MM.1S (cell line): ENCODE measurements at regions not wholly inside any gene's neighbourhood (a gene's known extent, or its start where the extent isn't known, plus 50 kb on each side); places are given as distances from the start of the nearest gene placed in this dataset.

ENCODE experiments used
- DNase-seq: peaks from one replicate; pipeline ENCODE4 v3.0.0-alpha.2; 2015
- H2AFZ ChIP-seq: fragments of 300-600 bp; sonication (generic); 2 replicates; pipeline ENCODE4 v1.6.0; 2016; ENCODE audit warnings: antibody characterized with exemption, low read length
- H3F3A ChIP-seq: fragments of 300-600 bp; sonication (generic); 2 replicates; pipeline ENCODE4 v1.6.1; 2016; ENCODE audit warnings: mild to moderate bottlenecking, antibody characterized with exemption, low read length, moderate library complexity, mixed read lengths; ENCODE audit not compliant: insufficient read depth
- H3K27ac ChIP-seq: fragments of 300-600 bp; sonication (generic); 2 replicates; pipeline ENCODE4 v1.5.1; 2016; ENCODE audit warnings: mild to moderate bottlenecking, low read length
- H3K27me3 ChIP-seq: fragments of 300-600 bp; sonication (generic); replicated peaks from 2 replicates; pipeline ENCODE4 v1.6.0; 2016; ENCODE audit warnings: low read length; ENCODE audit not compliant: insufficient read depth
- H3K36me3 ChIP-seq: fragments of 300-600 bp; sonication (generic); replicated peaks from 2 replicates; pipeline ENCODE4 v1.6.1; 2016; ENCODE audit warnings: mild to moderate bottlenecking, low read length, mixed read lengths; ENCODE audit not compliant: insufficient read depth
- H3K4me1 ChIP-seq: fragments of 300-600 bp; sonication (generic); 2 replicates; pipeline ENCODE4 v1.6.1; 2016; ENCODE audit warnings: low read length, mixed read lengths
- H3K4me2 ChIP-seq: fragments of 300-600 bp; sonication (generic); 2 replicates; pipeline ENCODE4 v1.6.0; 2016; ENCODE audit warnings: low read depth, low read length
- H3K4me3 ChIP-seq: fragments of 300-600 bp; sonication (generic); 2 replicates; pipeline ENCODE4 v1.5.1; 2016; ENCODE audit warnings: low read length, mixed read lengths
- H3K79me2 ChIP-seq: fragments of 300-600 bp; sonication (generic); 2 replicates; pipeline ENCODE4 v1.6.1; 2016; ENCODE audit warnings: mixed run types, low read length, mixed read lengths
- H3K9ac ChIP-seq: fragments of 300-600 bp; sonication (generic); 2 replicates; pipeline ENCODE4 v1.6.1; 2016; ENCODE audit warnings: low read length, mixed read lengths
- H3K9me2 ChIP-seq: fragments of 300-600 bp; sonication (generic); replicated peaks from 2 replicates; pipeline ENCODE4 v1.6.1; 2016; ENCODE audit warnings: mild to moderate bottlenecking, low read length, mixed read lengths; ENCODE audit not compliant: insufficient read depth
- H3K9me3 ChIP-seq: fragments of 300-600 bp; sonication (generic); replicated peaks from 2 replicates; pipeline ENCODE4 v1.6.1; 2016; ENCODE audit warnings: mild to moderate bottlenecking, low read length, mixed read lengths; ENCODE audit not compliant: insufficient read depth
- H4K20me1 ChIP-seq: fragments of 300-600 bp; sonication (generic); 2 replicates; pipeline ENCODE4 v1.6.1; 2016; ENCODE audit warnings: mild to moderate bottlenecking, low read length, moderate library complexity, mixed read lengths; ENCODE audit not compliant: insufficient read depth
- EZH2 ChIP-seq: fragments of 300-600 bp; sonication (generic); optimal IDR thresholded peaks from 2 replicates; pipeline ENCODE3; 2017; ENCODE audit warnings: low read depth, mild to moderate bottlenecking, antibody characterized with exemption, low read length, mixed read lengths
- EZH2phosphoT487 ChIP-seq: fragments of 300-600 bp; sonication (generic); IDR thresholded peaks from 2 replicates; pipeline ENCODE4 v1.6.1; 2018; ENCODE audit warnings: antibody characterized with exemption, low read length
- TF ChIP-seq, protein P1 (sequence below): fragments of 300-600 bp; sonication (generic); IDR thresholded peaks from 2 replicates; pipeline ENCODE4 v1.5.1; 2016; ENCODE audit warnings: antibody characterized with exemption, low read length, mixed read lengths

DNA sequence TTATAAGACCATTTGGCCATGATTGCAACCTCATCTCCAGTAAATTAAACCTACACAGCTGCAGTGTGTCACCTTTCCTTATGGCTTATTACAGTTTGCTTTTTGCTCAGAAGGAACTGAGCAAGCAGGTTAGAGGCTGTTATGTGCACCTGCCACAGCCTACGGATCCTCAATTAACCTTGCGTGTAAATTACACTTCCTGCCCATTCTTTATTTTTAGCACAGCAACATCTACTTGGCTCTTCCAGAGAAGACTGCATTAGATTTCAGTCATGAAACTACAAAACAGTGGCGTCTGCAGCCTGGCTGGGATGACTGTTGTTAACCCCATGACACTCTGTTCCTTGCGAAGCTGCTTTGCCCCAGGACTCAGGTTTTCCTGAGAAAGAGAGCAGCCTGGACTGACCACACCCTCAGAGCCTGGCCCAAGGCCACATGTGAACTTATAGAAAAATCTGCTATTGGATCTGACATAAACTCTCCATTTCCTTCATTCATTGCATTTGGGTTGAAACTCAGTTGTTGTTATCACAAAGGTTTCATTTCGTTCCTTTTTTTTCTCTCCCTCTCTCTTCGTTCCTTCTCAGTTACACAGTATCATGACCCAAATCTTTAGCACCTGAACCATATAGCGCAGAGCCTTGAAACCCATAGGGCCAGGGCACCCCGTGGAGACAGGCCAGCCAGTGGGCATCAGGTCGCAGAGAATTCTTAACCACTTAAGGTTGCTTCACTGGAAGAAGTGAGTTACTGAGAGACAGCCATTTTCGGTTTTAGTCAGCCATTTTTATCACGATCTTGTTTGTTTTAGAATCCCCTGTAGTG is 138.6 kb downstream of the PALM2AKAP2 start:
- Histone ChIP-seq H2AFZ (peak overlapping the region; percentile 16; the same call in 1 of the 2 replicates), H3K79me2 (peaks cover 4% of the 10 kb centered on the region; the same call in 1 of the 2 replicates)

GRCh38 chr9:109919736-109920408 is 139.9 kb downstream of the PALM2AKAP2 start:
- peak overlapping the region; percentile 68 for H2AFZ ChIP-seq
- TF ChIP-seq, protein P1, sequence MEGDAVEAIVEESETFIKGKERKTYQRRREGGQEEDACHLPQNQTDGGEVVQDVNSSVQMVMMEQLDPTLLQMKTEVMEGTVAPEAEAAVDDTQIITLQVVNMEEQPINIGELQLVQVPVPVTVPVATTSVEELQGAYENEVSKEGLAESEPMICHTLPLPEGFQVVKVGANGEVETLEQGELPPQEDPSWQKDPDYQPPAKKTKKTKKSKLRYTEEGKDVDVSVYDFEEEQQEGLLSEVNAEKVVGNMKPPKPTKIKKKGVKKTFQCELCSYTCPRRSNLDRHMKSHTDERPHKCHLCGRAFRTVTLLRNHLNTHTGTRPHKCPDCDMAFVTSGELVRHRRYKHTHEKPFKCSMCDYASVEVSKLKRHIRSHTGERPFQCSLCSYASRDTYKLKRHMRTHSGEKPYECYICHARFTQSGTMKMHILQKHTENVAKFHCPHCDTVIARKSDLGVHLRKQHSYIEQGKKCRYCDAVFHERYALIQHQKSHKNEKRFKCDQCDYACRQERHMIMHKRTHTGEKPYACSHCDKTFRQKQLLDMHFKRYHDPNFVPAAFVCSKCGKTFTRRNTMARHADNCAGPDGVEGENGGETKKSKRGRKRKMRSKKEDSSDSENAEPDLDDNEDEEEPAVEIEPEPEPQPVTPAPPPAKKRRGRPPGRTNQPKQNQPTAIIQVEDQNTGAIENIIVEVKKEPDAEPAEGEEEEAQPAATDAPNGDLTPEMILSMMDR: no peak
- no peak for TF ChIP-seq EZH2phosphoT487
- TF ChIP-seq EZH2: no peak
- peaks cover 4% of the 10 kb centered on the region; the same call in 1 of the 2 replicates for H3K79me2 ChIP-seq
- H4K20me1 ChIP-seq: no peaks in the 10 kb centered on the region
- no peaks in the 10 kb centered on the region for H3K9me2 ChIP-seq
- no peak overlapping the region for H3K4me3 ChIP-seq
- peak overlapping the region; percentile 100 for H3K27ac ChIP-seq
- H3K4me1 ChIP-seq: peaks cover 60% of the 10 kb centered on the region
- H3K27me3 ChIP-seq: no peaks in the 10 kb centered on the region
- H3K9ac ChIP-seq: peak overlapping the region; percentile 17; the same call in 1 of the 2 replicates
- H3K4me2 ChIP-seq: peak overlapping the region; percentile 95
- H3F3A ChIP-seq: peaks cover 38% of the 10 kb centered on the region
- H3K36me3 ChIP-seq: no peaks in the 10 kb centered on the region
- peak; percentile 77 for DNase-seq
- H3K9me3 ChIP-seq: no peaks in the 10 kb centered on the region

More for the DNA sequence above, 138.6 kb downstream of the PALM2AKAP2 start:
- Histone ChIP-seq H3K27me3 (no peaks in the 10 kb centered on the region), H3K9me2 (no peaks in the 10 kb centered on the region), H3K4me3 (peak overlapping the region; percentile 50), H3K9me3 (no peaks in the 10 kb centered on the region), H3K27ac (peak overlapping the region; percentile 100), H3K4me2 (peak overlapping the region; percentile 95), H3K9ac (peak overlapping the region; percentile 93), H3K36me3 (no peaks in the 10 kb centered on the region), H3K4me1 (peaks cover 71% of the 10 kb centered on the region), H3F3A (peaks cover 43% of the 10 kb centered on the region), H4K20me1 (no peaks in the 10 kb centered on the region)
- peak; percentile 95 for DNase-seq
- TF ChIP-seq EZH2phosphoT487 (no peak), EZH2 (no peak)
- TF ChIP-seq, protein P1: no peak

DNA sequence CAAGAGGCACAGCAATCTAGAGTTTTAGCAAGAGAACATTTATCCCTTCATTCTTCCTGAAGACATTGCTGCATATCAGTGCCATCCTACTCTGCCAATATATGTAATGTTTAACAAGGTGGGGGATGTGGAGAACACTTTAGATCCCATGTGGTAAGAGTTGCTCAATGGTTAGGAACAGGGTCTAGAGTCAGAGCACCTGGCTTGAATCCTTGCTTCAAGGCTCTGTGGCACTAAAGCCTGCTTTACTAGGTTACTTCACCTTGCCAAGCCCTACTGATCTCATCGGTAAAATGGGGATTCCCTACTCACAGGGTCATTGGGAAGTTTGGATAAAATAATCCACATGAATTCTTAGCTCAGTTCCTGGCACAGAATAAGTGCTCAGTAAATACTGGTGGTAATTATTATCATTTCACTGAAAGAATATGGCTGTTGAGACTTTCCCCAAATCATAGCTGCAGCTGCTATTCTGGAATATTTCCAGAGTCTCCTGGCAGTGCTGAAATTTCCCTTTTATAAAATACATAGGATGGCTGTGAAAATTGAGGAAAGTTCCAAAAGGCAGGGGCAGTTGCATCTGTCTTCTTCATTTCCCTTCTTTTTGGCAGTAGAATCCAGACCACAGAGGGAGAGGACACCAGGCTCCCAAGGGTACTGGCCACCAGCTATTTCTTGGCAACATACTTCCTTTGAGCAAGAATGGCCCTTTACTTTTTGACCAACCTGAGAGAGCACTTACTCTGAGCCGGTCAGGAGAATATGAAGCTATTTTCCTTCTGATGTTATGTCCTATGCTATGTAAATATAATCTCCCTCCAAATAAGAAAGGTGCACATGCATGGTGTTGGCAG is 142.8 kb downstream of the PALM2AKAP2 start:
- H3K27ac ChIP-seq: no peak overlapping the region
- no peaks in the 10 kb centered on the region for H3K79me2 ChIP-seq
- H4K20me1 ChIP-seq: no peaks in the 10 kb centered on the region
- peaks cover 39% of the 10 kb centered on the region for H3K4me1 ChIP-seq
- DNase-seq: no peak
- TF ChIP-seq, protein P1: no peak
- no peak for TF ChIP-seq EZH2
- TF ChIP-seq EZH2phosphoT487: no peak
- no peaks in the 10 kb centered on the region for H3K9me2 ChIP-seq
- H3K36me3 ChIP-seq: no peaks in the 10 kb centered on the region
- no peaks in the 10 kb centered on the region for H3K9me3 ChIP-seq
- no peak overlapping the region for H3K9ac ChIP-seq
- H3K4me3 ChIP-seq: no peak overlapping the region
- H2AFZ ChIP-seq: no peak overlapping the region
- H3K4me2 ChIP-seq: no peak overlapping the region
- H3F3A ChIP-seq: peaks cover 25% of the 10 kb centered on the region
- H3K27me3 ChIP-seq: no peaks in the 10 kb centered on the region
